ENCODE measurements at regions not wholly inside any gene's neighbourhood (a gene's known extent, or its start where the extent isn't known, plus 50 kb on each side); places are given as distances from the start of the nearest gene placed in this dataset.
"Not testable (repeated sequence)": the region's sequence is repeated elsewhere in the genome, so short reads cannot be mapped to it uniquely, and the experiment has no call there.

DNA sequence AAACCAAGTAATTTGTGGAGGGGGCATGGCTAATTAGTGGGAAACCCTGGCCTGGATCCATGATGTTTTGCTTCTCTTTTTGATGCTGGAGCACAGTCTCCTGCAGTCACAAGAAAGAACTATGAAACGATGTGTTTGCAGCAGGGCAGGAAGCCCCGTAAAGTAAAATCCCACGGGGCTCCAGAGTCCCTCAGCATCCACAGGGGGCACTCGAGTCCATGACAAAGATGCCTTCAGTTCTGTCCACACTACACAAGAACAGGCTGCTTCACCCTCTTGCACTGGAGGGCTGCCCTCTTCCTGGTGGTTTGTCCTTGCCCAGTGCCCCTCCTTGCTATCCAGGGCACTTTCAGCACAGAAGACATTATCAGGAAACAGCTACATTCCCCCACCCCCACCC, 475.1 kb downstream of the TUBA3C start:
- in situ Hi-C loops (cut with MboI; ENCODE audit: low sequenced_read_pairs); CTCF ChIA-PET; H3K4me1 ChIP-seq (ENCODE audit: control insufficient read depth, insufficient read depth, low read length); H2AK9ac ChIP-seq (replicated peaks; ENCODE audit: low read depth, low read length, poor library complexity); H3K56ac ChIP-seq (ENCODE audit: extremely low read depth, insufficient read depth, low read length); BruUV-seq (replicated peaks); H3K23ac ChIP-seq (ENCODE audit: low read depth, low read length); H3K79me1 ChIP-seq (ENCODE audit: low read depth in 1 of 2, low read length in 2 of 2); H4K20me1 ChIP-seq (ENCODE audit: insufficient read depth, low read length); H2AK5ac ChIP-seq (ENCODE audit: low read depth, low read length); H4K8ac ChIP-seq (ENCODE audit: low read depth in 2 of 2, low read length in 2 of 2); H3K4me2 ChIP-seq (ENCODE audit: low read depth, low read length); H3K9me1 ChIP-seq (ENCODE audit: insufficient read depth, low read length); H2BK20ac ChIP-seq (ENCODE audit: low read depth, low read length); H2BK120ac ChIP-seq (ENCODE audit: low read depth, low read length); DNase-seq; H3K27ac ChIP-seq (ENCODE audit: insufficient read depth, low read length); POLR2A ChIA-PET (ENCODE audit: unreplicated experiment); ATAC-seq (ENCODE audit: low read depth); H2BK15ac ChIP-seq (ENCODE audit: low read depth, low read length); H4K91ac ChIP-seq (ENCODE audit: insufficient read depth, low read depth, low read length); H3K9ac ChIP-seq (ENCODE audit: low read depth, low read length); H3K4ac ChIP-seq (ENCODE audit: low read depth, low read length); dilution Hi-C loops (cut with HindIII; ENCODE audit: low sequenced_read_pairs, unreplicated experiment); H3K4me3 ChIP-seq (ENCODE audit: insufficient read depth, low read depth, low read length); intact Hi-C loops (cut with micrococcal nuclease); H4K5ac ChIP-seq (ENCODE audit: low read depth, low read length); H2BK5ac ChIP-seq (ENCODE audit: low read depth, low read length, poor library complexity, severe bottlenecking); H3K27me3 ChIP-seq (ENCODE audit: control insufficient read depth, insufficient read depth, low read length); H3K36me3 ChIP-seq (ENCODE audit: control insufficient read depth, insufficient read depth, low read length); H3K9me3 ChIP-seq (ENCODE audit: control insufficient read depth, insufficient read depth, low read length); H3K14ac ChIP-seq (replicated peaks; ENCODE audit: low read depth, low read length); H2AFZ ChIP-seq (replicated peaks; ENCODE audit: low read length, poor library complexity); H3K18ac ChIP-seq (ENCODE audit: low read depth, low read length): not testable (repeated sequence)
- WGBS, 2 experiments (ENCODE audit: extremely low coverage in 2 of 2, insufficient read length in 1 of 2), result no CpG with 5 or more reads among the region's 4 CpGs

DNA sequence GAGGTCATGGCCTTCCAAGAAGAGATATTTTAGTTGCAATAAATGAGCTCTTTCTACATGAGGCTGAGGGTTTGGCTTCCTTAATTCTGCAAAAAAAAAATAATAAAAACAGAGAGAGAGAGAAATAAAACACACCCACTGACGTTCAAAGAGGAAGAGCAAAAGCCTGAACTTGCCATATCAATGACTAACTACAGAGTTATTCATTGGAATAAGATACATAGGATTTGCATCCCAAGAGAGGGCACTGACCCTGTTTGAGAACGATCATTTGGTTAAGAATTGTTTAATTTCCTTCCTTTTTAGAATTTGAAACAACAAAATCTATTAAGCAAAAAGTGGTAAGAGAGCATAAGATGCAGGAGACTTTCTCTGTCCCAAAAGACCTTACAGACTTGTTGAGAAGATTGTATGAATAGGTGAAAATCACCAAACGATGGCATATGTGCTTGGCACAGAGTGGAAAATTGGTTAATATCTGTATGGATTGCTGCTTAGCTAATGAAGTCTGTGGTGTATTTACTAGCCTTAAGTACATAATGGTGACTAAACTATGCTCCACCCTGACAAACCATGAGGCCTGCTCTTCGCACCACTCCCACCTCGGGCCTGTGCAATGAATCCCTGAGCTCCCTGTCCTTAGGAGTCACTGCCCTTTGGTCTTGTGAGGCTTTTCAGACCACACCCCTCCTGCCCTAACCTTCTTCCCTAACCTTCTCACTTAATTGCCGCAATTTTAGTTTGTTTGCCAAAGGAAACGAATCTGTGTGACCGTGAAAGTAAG, 479.0 kb downstream of the TUBA3C start:
- dilution Hi-C loops (cut with HindIII; ENCODE audit: low sequenced_read_pairs, unreplicated experiment); H4K8ac ChIP-seq (ENCODE audit: low read depth in 2 of 2, low read length in 2 of 2); H3K4me1 ChIP-seq (ENCODE audit: control insufficient read depth, insufficient read depth, low read length); H3K36me3 ChIP-seq (ENCODE audit: control insufficient read depth, insufficient read depth, low read length); POLR2A ChIA-PET (ENCODE audit: unreplicated experiment); H3K9me1 ChIP-seq (ENCODE audit: insufficient read depth, low read length); H3K4me3 ChIP-seq (ENCODE audit: insufficient read depth, low read depth, low read length); intact Hi-C loops (cut with micrococcal nuclease); H3K56ac ChIP-seq (ENCODE audit: extremely low read depth, insufficient read depth, low read length); H3K9ac ChIP-seq (ENCODE audit: low read depth, low read length); H2BK20ac ChIP-seq (ENCODE audit: low read depth, low read length); H2BK15ac ChIP-seq (ENCODE audit: low read depth, low read length); H3K4ac ChIP-seq (ENCODE audit: low read depth, low read length); H3K18ac ChIP-seq (ENCODE audit: low read depth, low read length); H2BK5ac ChIP-seq (ENCODE audit: low read depth, low read length, poor library complexity, severe bottlenecking); H2AK9ac ChIP-seq (replicated peaks; ENCODE audit: low read depth, low read length, poor library complexity); H3K23ac ChIP-seq (ENCODE audit: low read depth, low read length); H2AK5ac ChIP-seq (ENCODE audit: low read depth, low read length); H3K27ac ChIP-seq (ENCODE audit: insufficient read depth, low read length); H3K14ac ChIP-seq (replicated peaks; ENCODE audit: low read depth, low read length); H4K5ac ChIP-seq (ENCODE audit: low read depth, low read length); DNase-seq; in situ Hi-C loops (cut with MboI; ENCODE audit: low sequenced_read_pairs); H2BK120ac ChIP-seq (ENCODE audit: low read depth, low read length); H3K4me2 ChIP-seq (ENCODE audit: low read depth, low read length); H4K91ac ChIP-seq (ENCODE audit: insufficient read depth, low read depth, low read length); H3K9me3 ChIP-seq (ENCODE audit: control insufficient read depth, insufficient read depth, low read length); H4K20me1 ChIP-seq (ENCODE audit: insufficient read depth, low read length); H2AFZ ChIP-seq (replicated peaks; ENCODE audit: low read length, poor library complexity); CTCF ChIA-PET; BruUV-seq (replicated peaks); H3K79me1 ChIP-seq (ENCODE audit: low read depth in 1 of 2, low read length in 2 of 2); H3K27me3 ChIP-seq (ENCODE audit: control insufficient read depth, insufficient read depth, low read length); ATAC-seq (ENCODE audit: low read depth): not testable (repeated sequence)
- no CpG with 5 or more reads among the region's 8 CpGs for WGBS, 2 experiments (ENCODE audit: extremely low coverage in 2 of 2, insufficient read length in 1 of 2)
